ENCODE measurements at regions not wholly inside any gene's neighbourhood (a gene's known extent, or its start where the extent isn't known, plus 50 kb on each side); places are given as distances from the start of the nearest gene placed in this dataset.

DNA sequence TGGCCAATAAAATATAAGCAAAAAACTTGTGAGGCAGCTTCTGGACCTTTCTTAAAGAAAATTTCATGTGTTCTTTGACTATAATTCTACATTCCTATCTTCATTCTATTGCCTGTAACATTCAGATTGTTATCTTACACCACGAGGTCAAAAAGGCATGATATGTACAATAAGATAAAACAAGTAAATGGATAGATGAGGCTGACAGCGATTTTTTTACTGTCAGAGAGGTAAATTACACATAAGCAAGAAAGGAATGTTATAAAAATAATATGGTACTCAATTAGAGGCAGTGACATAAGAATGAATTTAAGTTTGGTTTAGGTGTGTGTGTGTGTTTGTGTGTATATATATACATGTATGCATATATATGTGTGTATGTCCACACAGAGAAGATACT is 660.0 kb downstream of the C12orf50 start:
- H3K27ac ChIP-seq: no peak overlapping the region
- TF ChIP-seq, protein P1, sequence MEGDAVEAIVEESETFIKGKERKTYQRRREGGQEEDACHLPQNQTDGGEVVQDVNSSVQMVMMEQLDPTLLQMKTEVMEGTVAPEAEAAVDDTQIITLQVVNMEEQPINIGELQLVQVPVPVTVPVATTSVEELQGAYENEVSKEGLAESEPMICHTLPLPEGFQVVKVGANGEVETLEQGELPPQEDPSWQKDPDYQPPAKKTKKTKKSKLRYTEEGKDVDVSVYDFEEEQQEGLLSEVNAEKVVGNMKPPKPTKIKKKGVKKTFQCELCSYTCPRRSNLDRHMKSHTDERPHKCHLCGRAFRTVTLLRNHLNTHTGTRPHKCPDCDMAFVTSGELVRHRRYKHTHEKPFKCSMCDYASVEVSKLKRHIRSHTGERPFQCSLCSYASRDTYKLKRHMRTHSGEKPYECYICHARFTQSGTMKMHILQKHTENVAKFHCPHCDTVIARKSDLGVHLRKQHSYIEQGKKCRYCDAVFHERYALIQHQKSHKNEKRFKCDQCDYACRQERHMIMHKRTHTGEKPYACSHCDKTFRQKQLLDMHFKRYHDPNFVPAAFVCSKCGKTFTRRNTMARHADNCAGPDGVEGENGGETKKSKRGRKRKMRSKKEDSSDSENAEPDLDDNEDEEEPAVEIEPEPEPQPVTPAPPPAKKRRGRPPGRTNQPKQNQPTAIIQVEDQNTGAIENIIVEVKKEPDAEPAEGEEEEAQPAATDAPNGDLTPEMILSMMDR (conservative IDR thresholded peaks at IDR 0.05): no peak

DNA sequence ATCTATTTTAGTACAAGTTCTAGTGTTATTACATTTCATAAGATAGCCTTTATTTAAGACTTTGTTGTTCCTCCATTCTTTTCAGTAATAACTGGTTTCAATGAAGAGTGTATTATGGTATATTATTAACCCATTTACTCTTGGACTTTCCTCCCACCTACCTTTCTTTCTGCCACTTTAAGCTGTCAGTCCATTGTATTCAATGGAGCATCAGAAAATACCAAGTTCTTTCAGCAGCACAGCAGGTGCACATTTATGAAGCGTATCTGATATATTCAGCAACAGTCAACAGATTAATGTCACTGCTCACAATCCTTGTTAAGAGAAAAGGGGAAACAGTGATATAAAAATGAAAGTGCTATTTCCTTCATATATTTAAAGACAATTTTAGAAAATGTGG is 660.9 kb downstream of the C12orf50 start:
- TF ChIP-seq, protein P1 (conservative IDR thresholded peaks at IDR 0.05): no peak
- no peak overlapping the region for H3K27ac ChIP-seq

DNA sequence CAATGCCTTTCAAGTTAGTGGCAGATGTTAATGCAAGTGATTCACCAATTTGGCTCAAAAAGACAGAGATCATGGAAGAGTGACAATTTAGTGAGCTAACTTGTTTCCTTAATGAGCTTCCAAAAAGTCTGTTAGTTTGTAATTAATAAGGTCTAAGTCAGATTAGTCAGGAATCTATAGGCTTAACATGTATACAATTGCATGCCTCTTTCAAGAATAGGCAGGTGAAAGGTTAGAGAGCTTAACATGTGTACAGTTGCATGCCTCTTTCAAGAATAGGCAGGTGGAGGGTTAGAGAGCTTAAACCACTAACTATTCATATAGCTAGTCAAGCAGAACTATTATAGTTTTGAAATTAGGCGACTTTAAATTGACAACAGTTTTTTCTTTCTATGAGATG is 663.8 kb downstream of the C12orf50 start:
- TF ChIP-seq, protein P1 (conservative IDR thresholded peaks at IDR 0.05): no peak
- H3K27ac ChIP-seq: no peak overlapping the region

DNA sequence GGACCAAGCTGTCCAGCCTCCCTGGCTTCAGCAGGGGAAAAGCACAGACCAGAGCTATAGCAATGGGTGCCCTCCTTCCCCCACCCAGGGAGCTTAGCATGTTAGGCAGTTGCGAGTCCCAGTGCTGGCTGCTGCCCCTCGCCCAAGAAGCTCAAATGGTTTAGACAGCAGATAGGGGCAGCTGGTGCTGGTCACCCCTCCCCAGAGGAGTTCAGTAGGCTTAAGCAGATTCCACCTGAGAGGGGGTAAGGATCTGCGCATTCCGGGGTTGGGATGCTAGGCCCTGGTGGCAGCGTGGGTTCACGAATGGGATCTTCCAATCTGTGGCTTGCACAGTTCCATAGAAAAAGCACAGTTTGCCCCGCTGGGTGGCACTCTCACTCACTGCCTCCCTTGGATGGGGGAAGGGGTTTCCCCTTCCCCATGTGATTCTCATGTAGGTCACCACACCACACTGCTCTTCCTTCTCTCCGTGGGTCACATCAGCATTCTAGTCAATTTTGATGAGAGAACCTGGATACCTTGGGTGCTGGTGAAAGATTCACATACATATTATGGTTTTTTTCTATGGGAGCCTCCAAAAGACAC is 665.6 kb downstream of the C12orf50 start:
- H3K27ac ChIP-seq: no peak overlapping the region
- TF ChIP-seq, protein P1 (conservative IDR thresholded peaks at IDR 0.05): no peak

DNA sequence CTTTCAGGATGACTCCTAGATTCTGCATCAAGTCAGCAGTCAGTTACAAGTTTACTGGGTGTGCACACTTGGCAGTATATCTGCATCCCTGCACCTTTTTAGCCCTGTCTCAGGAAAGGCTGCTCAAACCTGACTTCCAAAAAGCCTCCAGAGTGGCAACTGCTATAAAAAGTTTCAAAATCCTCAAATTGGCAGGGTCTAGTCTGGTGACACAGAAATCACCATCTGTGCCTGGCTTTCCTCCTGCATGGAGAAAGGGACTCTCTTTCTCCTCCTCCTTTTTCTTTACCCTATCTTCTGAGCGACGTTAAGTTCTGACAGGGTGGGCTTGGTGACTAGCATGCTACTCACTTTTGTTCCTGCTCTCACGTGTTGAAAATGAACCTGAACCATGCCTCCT is 679.5 kb downstream of the C12orf50 start:
- H3K27ac ChIP-seq: no peak overlapping the region
- TF ChIP-seq, protein P1 (conservative IDR thresholded peaks at IDR 0.05): no peak

DNA sequence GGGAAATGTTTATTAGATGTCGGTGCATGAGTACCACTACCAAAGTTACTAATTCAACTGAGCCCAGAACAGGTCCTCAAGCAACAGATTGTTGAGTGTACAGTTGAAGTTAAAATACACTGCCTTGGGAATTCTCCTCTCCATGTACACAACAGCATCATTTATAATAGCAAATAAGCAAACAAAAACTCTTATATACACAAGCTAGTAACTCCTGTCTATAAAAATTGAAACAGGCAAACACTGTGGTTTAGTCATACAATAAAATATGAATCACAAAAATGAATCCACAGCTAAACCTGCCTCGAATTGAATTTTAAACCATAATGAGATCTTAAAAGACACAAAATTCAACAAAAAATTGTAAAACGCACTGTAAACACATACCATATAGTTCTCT is 681.1 kb downstream of the C12orf50 start:
- H3K27ac ChIP-seq: no peak overlapping the region
- TF ChIP-seq, protein P1 (conservative IDR thresholded peaks at IDR 0.05): no peak

DNA sequence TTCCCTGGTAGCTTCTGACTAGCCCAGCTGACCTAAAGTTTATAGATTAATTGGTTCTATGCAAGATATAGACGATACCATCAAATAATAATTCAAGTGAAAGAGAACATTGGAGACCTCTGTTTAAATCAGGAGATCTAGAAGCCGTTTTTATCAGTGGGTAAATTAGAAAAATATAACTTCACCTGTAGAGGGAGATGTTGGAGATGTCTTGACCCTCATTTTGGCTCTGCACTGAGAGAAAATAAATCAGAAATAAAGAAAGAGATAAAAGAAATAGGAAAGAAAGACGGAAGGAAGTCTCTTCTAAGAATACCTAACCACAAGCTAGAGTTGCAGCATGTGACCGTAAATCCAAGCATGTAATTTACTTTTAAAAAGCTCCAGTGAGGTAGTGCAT is 684.5 kb downstream of the C12orf50 start:
- H3K27ac ChIP-seq: no peak overlapping the region
- TF ChIP-seq, protein P1 (conservative IDR thresholded peaks at IDR 0.05): peak; percentile 65
